ENCODE measurements at regions not wholly inside any gene's neighbourhood (a gene's known extent, or its start where the extent isn't known, plus 50 kb on each side); places are given as distances from the start of the nearest gene placed in this dataset.
A peak's percentile ranks its signal among the peaks of the same experiment; 100 is the strongest.

DNA sequence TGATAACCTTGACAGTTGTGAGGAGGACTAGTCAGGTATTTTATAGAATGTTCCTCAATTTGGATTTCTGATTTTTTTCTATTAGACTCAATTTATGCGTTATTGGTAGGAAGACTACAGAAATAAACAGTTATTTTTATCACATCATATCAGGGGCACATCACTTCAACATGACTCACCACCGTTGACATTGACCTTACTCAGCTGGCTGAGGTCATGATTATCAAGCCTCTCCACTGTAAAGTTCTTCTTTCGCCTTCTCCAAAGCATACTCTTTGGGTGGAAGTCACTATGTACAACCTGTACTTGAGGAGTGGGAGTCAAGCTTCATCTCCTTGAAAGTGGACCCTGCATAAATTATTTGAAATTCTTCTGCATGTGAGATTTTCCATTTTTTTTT lies 194.3 kb upstream of the IGFBP3 start:
- no peak overlapping the region for H3K4me2 ChIP-seq (ENCODE audit: low read length)
- H3K4me3 ChIP-seq (ENCODE audit: insufficient read depth, low read depth, low read length), result no peak overlapping the region
- no peaks in the 10 kb centered on the region for H3K79me2 ChIP-seq (ENCODE audit: insufficient read depth, low read length)
- peaks cover 4% of the 10 kb centered on the region for H3K4me1 ChIP-seq (ENCODE audit: insufficient read depth, low read length)
- H3K36me3 Mint-ChIP-seq (ENCODE audit: low read depth, unreplicated experiment), result no peaks in the 10 kb centered on the region
- no peak for DNase-seq (ENCODE audit: low read depth)
- TF ChIP-seq, protein P1, sequence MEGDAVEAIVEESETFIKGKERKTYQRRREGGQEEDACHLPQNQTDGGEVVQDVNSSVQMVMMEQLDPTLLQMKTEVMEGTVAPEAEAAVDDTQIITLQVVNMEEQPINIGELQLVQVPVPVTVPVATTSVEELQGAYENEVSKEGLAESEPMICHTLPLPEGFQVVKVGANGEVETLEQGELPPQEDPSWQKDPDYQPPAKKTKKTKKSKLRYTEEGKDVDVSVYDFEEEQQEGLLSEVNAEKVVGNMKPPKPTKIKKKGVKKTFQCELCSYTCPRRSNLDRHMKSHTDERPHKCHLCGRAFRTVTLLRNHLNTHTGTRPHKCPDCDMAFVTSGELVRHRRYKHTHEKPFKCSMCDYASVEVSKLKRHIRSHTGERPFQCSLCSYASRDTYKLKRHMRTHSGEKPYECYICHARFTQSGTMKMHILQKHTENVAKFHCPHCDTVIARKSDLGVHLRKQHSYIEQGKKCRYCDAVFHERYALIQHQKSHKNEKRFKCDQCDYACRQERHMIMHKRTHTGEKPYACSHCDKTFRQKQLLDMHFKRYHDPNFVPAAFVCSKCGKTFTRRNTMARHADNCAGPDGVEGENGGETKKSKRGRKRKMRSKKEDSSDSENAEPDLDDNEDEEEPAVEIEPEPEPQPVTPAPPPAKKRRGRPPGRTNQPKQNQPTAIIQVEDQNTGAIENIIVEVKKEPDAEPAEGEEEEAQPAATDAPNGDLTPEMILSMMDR (IDR thresholded peaks at IDR 0.05; ENCODE audit: insufficient read depth, low read depth, low read length), result no peak
- TF ChIP-seq EZH2 (IDR thresholded peaks at IDR 0.05; ENCODE audit: insufficient read depth, low read length), result no peak
- H4K20me1 ChIP-seq (ENCODE audit: insufficient read depth, low read length), result no peaks in the 10 kb centered on the region
- H2AFZ ChIP-seq (ENCODE audit: low read depth, low read length), result no peak overlapping the region
- no peak overlapping the region for H3K4me3 Mint-ChIP-seq (ENCODE audit: unreplicated experiment)
- H3K27ac Mint-ChIP-seq (ENCODE audit: unreplicated experiment), result peak overlapping the region; percentile 58
- H3K27me3 Mint-ChIP-seq (ENCODE audit: low read depth, unreplicated experiment), result no peaks in the 10 kb centered on the region
- no peaks in the 10 kb centered on the region for H3K9me3 Mint-ChIP-seq (ENCODE audit: unreplicated experiment)
- H3K9ac ChIP-seq (ENCODE audit: low read length), result no peak overlapping the region
- H3K27ac ChIP-seq (ENCODE audit: low read depth, low read length), result no peak overlapping the region
- no peaks in the 10 kb centered on the region for H3K9me3 ChIP-seq (ENCODE audit: insufficient read depth, low read depth, low read length)
- no peaks in the 10 kb centered on the region for H3K27me3 ChIP-seq (ENCODE audit: insufficient read depth, low read length)
- peaks cover 8% of the 10 kb centered on the region for H3K4me1 Mint-ChIP-seq (ENCODE audit: low read depth, unreplicated experiment)
- no peak for FAIRE-seq
- H3K36me3 ChIP-seq (ENCODE audit: insufficient read depth, low read length), result no peaks in the 10 kb centered on the region

DNA sequence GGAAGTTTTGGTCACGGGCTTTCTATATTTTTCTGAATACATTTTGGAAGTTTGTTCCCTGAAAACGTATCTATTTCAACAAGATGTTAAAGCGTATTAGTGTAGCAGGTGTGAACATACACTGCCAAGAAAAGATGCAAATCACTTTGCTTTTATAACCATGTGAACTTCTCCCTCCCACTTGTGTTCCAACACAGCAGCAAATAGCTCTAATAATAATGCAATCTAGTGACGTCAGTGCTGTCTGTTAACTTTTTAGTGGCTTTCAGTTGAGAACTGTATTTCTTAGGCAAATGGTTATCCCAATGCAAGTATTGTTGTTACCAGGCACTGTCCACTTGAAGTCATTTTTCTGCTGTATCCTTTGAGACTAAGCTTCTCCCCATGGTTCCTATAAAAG lies 188.4 kb upstream of the IGFBP3 start:
- Histone ChIP-seq H3K4me3 (ENCODE audit: insufficient read depth, low read depth, low read length) (no peak overlapping the region), H3K79me2 (ENCODE audit: insufficient read depth, low read length) (no peaks in the 10 kb centered on the region), H3K4me2 (ENCODE audit: low read length) (no peak overlapping the region), H3K27me3 (ENCODE audit: insufficient read depth, low read length) (no peaks in the 10 kb centered on the region), H3K4me1 (ENCODE audit: insufficient read depth, low read length) (no peaks in the 10 kb centered on the region), H3K36me3 (ENCODE audit: insufficient read depth, low read length) (no peaks in the 10 kb centered on the region), H3K9me3 (ENCODE audit: insufficient read depth, low read depth, low read length) (no peaks in the 10 kb centered on the region), H2AFZ (ENCODE audit: low read depth, low read length) (no peak overlapping the region), H3K9ac (ENCODE audit: low read length) (no peak overlapping the region), H4K20me1 (ENCODE audit: insufficient read depth, low read length) (no peaks in the 10 kb centered on the region), H3K27ac (ENCODE audit: low read depth, low read length) (no peak overlapping the region)
- Mint-ChIP-seq H3K36me3 (ENCODE audit: low read depth, unreplicated experiment) (no peaks in the 10 kb centered on the region), H3K9me3 (ENCODE audit: unreplicated experiment) (peaks cover 12% of the 10 kb centered on the region), H3K27me3 (ENCODE audit: low read depth, unreplicated experiment) (peaks cover 4% of the 10 kb centered on the region), H3K4me1 (ENCODE audit: low read depth, unreplicated experiment) (no peaks in the 10 kb centered on the region), H3K27ac (ENCODE audit: unreplicated experiment) (no peak overlapping the region), H3K4me3 (ENCODE audit: unreplicated experiment) (no peak overlapping the region)
- TF ChIP-seq EZH2 (IDR thresholded peaks at IDR 0.05; ENCODE audit: insufficient read depth, low read length), result no peak
- TF ChIP-seq, protein P1 (IDR thresholded peaks at IDR 0.05; ENCODE audit: insufficient read depth, low read depth, low read length), result no peak
- no peak for DNase-seq (ENCODE audit: low read depth)
- no peak for FAIRE-seq

DNA sequence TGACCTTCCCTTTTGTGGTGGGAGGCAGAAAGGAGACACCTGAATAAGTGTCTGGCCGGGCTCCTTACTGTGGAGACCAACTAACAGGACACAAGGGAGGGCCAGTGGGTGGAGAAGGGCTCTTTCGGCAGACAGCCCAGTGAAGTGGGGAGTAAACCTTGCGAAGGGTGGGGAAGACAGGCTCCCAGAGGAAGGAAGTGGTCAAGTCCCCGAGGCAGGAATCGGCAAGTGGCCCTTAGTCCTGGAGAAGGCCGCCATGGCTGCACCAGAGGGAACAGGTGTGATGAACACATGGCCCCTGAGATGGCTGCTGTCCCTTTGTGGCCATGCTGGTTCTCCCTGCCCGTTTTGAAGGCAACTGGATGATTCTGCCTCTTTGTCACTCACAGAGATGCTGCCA lies 187.2 kb upstream of the IGFBP3 start:
- no peaks in the 10 kb centered on the region for H3K36me3 ChIP-seq (ENCODE audit: insufficient read depth, low read length)
- H3K9me3 ChIP-seq (ENCODE audit: insufficient read depth, low read depth, low read length), result no peaks in the 10 kb centered on the region
- no peak overlapping the region for H2AFZ ChIP-seq (ENCODE audit: low read depth, low read length)
- Mint-ChIP-seq H3K36me3 (ENCODE audit: low read depth, unreplicated experiment) (no peaks in the 10 kb centered on the region), H3K4me1 (ENCODE audit: low read depth, unreplicated experiment) (no peaks in the 10 kb centered on the region), H3K27me3 (ENCODE audit: low read depth, unreplicated experiment) (peaks cover 4% of the 10 kb centered on the region), H3K4me3 (ENCODE audit: unreplicated experiment) (no peak overlapping the region), H3K9me3 (ENCODE audit: unreplicated experiment) (peaks cover 12% of the 10 kb centered on the region), H3K27ac (ENCODE audit: unreplicated experiment) (no peak overlapping the region)
- H3K27me3 ChIP-seq (ENCODE audit: insufficient read depth, low read length), result no peaks in the 10 kb centered on the region
- DNase-seq (ENCODE audit: low read depth) (no peak), FAIRE-seq (no peak)
- H3K4me1 ChIP-seq (ENCODE audit: insufficient read depth, low read length), result no peaks in the 10 kb centered on the region
- H4K20me1 ChIP-seq (ENCODE audit: insufficient read depth, low read length), result no peaks in the 10 kb centered on the region
- no peak overlapping the region for H3K4me3 ChIP-seq (ENCODE audit: insufficient read depth, low read depth, low read length)
- no peak overlapping the region for H3K9ac ChIP-seq (ENCODE audit: low read length)
- TF ChIP-seq EZH2 (IDR thresholded peaks at IDR 0.05; ENCODE audit: insufficient read depth, low read length), result no peak
- TF ChIP-seq, protein P1 (IDR thresholded peaks at IDR 0.05; ENCODE audit: insufficient read depth, low read depth, low read length), result no peak
- H3K27ac ChIP-seq (ENCODE audit: low read depth, low read length), result no peak overlapping the region
- no peaks in the 10 kb centered on the region for H3K79me2 ChIP-seq (ENCODE audit: insufficient read depth, low read length)
- no peak overlapping the region for H3K4me2 ChIP-seq (ENCODE audit: low read length)
